B cell (primary cell): ENCODE measurements at regions not wholly inside any gene's neighbourhood (a gene's known extent, or its start where the extent isn't known, plus 50 kb on each side); places are given as distances from the start of the nearest gene placed in this dataset.

ENCODE experiments used
- EZH2 ChIP-seq: IDR thresholded peaks from 2 replicates; pipeline ENCODE4 v1.6.1; 2012; ENCODE audit warnings: borderline replicate concordance, low read depth, mild to moderate bottlenecking, moderate library complexity, low read length; ENCODE audit not compliant: insufficient read depth, poor library complexity, severe bottlenecking
- TF ChIP-seq, protein P1 (sequence below): fragments of 200-600 bp; IDR thresholded peaks from one replicate; pipeline ENCODE4 v1.8.0; 2022; ENCODE audit warnings: antibody characterized with exemption, mild to moderate bottlenecking

DNA sequence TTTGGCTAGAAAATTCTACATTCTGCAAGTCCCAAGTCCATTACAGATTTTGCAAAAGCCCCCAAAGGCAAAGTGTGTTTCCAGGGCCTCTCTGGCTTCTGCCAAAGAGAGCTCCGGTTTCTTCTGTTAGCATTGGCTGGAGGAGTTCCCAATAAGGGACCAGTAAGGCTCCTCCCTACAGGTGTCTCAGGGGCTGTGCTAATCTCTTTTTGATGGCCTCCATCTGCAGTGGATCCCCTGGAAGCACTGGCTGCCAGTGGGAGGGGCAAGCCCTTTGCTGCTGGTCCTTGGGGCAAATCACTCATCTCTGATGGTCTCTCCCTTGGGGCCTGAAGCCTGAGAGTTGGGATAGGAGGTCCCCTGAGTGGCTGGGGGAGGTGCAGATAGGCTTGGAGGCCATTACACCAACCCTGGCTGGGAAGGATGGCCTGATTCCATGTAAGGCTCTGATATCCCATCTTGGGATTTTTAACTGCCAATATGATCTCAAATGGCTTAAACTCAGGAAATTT, 89.1 kb upstream of the USP24 start:
- TF ChIP-seq, protein P1, sequence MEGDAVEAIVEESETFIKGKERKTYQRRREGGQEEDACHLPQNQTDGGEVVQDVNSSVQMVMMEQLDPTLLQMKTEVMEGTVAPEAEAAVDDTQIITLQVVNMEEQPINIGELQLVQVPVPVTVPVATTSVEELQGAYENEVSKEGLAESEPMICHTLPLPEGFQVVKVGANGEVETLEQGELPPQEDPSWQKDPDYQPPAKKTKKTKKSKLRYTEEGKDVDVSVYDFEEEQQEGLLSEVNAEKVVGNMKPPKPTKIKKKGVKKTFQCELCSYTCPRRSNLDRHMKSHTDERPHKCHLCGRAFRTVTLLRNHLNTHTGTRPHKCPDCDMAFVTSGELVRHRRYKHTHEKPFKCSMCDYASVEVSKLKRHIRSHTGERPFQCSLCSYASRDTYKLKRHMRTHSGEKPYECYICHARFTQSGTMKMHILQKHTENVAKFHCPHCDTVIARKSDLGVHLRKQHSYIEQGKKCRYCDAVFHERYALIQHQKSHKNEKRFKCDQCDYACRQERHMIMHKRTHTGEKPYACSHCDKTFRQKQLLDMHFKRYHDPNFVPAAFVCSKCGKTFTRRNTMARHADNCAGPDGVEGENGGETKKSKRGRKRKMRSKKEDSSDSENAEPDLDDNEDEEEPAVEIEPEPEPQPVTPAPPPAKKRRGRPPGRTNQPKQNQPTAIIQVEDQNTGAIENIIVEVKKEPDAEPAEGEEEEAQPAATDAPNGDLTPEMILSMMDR: no peak
- no peak for TF ChIP-seq EZH2
